IPS-NIHi7 (cell line): ENCODE measurements at regions not wholly inside any gene's neighbourhood (a gene's known extent, or its start where the extent isn't known, plus 50 kb on each side); places are given as distances from the start of the nearest gene placed in this dataset.

Experiments
- DNase-seq: peaks from one replicate; pipeline ENCODE4 v3.0.0; 2012; ENCODE audit warnings: mixed read lengths; ENCODE audit errors: extremely low spot score

- DNase-seq, result no peak
Measured at GRCh38 chr3:150069154-150069527, 98.4 kb upstream of the PFN2 start.

GRCh38 chr3:150068440-150069153, 97.9 kb upstream of the PFN2 start:
- DNase-seq, result no peak

- DNase-seq, result no peak
Measured at GRCh38 chr3:150067561-150067960, 96.9 kb upstream of the PFN2 start.

- DNase-seq, result no peak
Measured at GRCh38 chr3:150064971-150065370, 94.3 kb upstream of the PFN2 start.

- DNase-seq, result no peak
Measured at GRCh38 chr3:150063237-150063636, 92.5 kb upstream of the PFN2 start.

- DNase-seq, result no peak
Measured at GRCh38 chr3:150062492-150062891, 91.8 kb upstream of the PFN2 start.

GRCh38 chr3:150061288-150062024, 90.8 kb upstream of the PFN2 start:
- no peak for DNase-seq

GRCh38 chr3:150059729-150060128, 89.0 kb upstream of the PFN2 start:
- no peak for DNase-seq

- no peak for DNase-seq
Measured at GRCh38 chr3:150059241-150059640, 88.5 kb upstream of the PFN2 start.

GRCh38 chr3:150057227-150057626, 86.5 kb upstream of the PFN2 start:
- no peak for DNase-seq

- DNase-seq, result no peak
Measured at GRCh38 chr3:150055332-150055731, 84.6 kb upstream of the PFN2 start.

GRCh38 chr3:150054635-150055034, 83.9 kb upstream of the PFN2 start:
- no peak for DNase-seq

GRCh38 chr3:150050510-150050909, 79.8 kb upstream of the PFN2 start:
- no peak for DNase-seq

GRCh38 chr3:150049317-150049716, 78.6 kb upstream of the PFN2 start:
- no peak for DNase-seq

- DNase-seq, result no peak
Measured at GRCh38 chr3:150041877-150042276, 71.2 kb upstream of the PFN2 start.

- no peak for DNase-seq
Measured at GRCh38 chr3:150040097-150040496, 69.4 kb upstream of the PFN2 start.

GRCh38 chr3:150038830-150039229, 68.1 kb upstream of the PFN2 start:
- no peak for DNase-seq

GRCh38 chr3:150036780-150037179, 66.1 kb upstream of the PFN2 start:
- DNase-seq, result no peak

- no peak for DNase-seq
Measured at GRCh38 chr3:150035910-150036612, 65.4 kb upstream of the PFN2 start.

- DNase-seq, result peak; percentile 43
Measured at GRCh38 chr3:150035301-150035779, 64.6 kb upstream of the PFN2 start.

- DNase-seq, result no peak
Measured at GRCh38 chr3:150033721-150034120, 63.0 kb upstream of the PFN2 start.

- no peak for DNase-seq
Measured at GRCh38 chr3:150030841-150031240, 60.1 kb upstream of the PFN2 start.

GRCh38 chr3:150023239-150023636, 52.5 kb upstream of the PFN2 start:
- DNase-seq, result no peak
